ENCODE measurements at regions not wholly inside any gene's neighbourhood (a gene's known extent, or its start where the extent isn't known, plus 50 kb on each side); places are given as distances from the start of the nearest gene placed in this dataset.
A peak's percentile ranks its signal among the peaks of the same experiment; 100 is the strongest.

DNA sequence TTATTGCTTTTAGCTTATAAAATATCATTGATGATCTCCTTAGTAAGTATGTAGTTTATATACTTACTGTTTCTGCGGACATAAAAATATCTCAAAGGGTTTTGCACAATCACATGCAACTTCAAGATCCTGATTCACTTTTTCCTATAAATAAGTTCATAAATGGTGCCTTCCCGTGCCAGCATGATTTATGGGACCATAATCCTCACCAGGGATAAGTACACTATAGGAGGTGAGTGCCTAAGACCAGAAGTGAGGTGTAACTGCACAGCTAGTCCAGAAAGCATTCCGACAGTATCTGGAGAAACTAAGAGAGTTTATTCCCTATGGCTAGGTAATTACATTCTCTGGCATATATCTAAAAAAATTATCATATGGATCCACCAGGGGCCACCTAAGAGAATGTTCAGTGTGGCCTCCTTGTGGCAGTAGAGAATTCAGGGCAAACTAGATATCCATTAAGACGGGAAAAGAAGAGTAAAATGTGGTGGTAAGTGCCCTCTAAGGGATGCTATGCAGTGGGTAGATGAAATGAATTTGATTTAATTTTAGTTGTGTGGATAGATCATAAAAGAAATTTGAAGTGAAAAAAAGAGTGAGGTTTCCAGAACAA, 402.5 kb upstream of the SLC24A2 start:
- DNase-seq = no peak

DNA sequence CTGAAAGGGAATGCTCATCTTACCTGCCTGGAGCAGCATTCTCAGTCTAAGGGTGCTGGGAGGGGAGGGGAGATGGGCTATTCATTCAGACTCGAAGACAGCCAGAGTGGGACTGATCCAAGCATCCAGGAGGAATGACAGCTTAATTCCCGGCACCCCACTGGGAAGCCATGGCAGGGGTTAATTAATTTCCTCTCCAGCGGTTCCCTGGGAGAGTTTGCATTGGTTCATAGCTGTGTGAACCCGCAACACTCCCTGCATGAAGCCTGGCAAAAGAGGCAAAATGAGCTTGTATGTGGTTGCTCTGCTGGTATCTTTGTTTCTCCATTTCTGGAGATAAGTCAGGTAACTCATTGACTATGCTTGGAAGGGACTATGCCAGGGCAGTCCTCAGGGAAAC, 401.0 kb upstream of the SLC24A2 start:
- no peak for DNase-seq

DNA sequence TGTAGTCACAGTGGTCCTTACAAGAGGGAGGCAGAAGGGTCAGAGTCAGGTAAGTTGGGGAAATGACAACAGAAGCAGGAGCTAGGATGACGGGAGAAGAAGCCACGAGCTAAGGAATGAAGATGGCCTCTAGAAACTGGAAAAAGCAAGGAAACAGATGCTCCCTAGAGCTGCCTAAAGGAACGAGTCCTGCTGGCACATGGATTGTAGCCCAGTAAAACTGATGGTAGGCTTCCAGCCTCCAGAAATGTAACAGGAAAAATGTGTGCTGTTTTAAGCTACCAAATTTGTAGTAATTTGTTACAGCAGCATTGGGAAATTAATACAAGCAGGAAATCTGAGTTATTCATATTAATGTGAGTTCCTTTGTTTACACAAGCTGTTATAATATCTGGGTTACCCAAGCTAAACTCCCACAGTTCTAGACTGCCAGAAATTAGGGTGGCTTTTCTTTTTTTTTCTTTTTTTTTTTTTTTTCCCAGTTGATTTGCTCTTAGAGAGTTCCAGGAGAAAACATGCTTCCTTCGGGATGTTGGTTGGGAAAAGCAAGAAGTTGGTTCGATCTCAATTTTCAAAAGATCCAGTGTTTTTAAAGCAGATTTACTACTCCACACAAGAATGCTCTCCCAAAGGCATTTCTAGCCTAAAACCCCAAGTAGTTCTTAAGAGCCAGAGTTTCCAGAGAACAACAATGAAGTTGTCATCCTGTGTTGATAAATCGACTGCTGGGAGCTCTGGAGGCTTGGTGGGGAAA, 400.0 kb upstream of the SLC24A2 start:
- no peak for DNase-seq

DNA sequence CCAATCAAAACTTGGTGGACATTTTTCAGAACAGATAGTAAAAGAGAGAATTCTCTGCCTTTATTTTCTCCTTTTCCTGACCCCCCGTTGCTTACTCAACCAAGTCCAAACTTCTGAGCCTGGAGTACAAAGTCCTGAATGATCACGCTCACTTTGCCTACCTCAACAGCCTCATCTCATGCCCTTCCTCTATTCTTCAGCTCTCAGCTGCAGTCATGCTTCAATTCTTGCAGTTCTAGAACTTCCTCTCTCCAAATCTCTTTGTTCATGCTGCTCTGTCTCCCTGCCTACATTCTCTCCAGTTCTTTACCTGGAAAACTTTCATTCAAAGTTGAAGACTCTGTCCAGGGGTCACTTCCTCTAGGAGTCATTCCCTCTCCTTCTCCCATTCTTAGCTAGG, 398.5 kb upstream of the SLC24A2 start:
- DNase-seq = no peak

DNA sequence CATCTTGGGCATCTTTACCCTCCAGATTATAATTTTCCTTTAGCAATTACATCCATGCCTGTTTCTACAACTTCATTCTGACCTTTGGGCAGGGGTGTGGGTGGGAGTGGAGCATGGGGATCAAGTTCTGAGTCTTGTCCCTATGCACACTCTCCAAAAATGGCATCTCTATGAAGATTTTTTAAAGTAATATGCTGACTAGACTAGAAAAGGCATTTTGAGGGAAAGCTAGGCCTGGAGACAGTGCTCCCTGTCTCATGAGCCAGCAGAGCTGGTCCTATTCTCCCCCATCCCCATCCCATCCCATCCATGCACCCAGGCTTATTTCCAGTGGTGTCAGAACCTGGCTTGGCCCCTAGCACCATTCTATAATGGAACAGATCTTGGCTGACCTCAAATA, 398.0 kb upstream of the SLC24A2 start:
- DNase-seq = no peak

DNA sequence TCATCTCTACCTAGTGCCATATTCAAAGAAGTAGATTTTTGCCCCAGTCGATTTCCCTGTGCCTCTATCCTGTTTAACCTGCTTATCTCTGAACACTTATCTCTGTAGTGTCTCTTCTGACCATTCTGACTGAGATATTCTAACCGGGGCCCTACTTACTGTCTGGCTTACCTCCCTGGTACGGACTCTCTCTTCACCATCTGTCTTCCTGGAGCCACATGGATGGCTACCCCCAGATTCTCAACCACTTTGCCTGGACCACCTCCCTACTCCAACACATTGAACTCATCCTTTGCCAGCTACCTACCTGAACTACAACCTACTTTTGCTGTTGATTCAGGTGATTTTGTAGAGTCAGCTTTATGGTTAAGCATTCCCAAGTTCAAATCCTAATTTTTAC, 397.4 kb upstream of the SLC24A2 start:
- no peak for DNase-seq

DNA sequence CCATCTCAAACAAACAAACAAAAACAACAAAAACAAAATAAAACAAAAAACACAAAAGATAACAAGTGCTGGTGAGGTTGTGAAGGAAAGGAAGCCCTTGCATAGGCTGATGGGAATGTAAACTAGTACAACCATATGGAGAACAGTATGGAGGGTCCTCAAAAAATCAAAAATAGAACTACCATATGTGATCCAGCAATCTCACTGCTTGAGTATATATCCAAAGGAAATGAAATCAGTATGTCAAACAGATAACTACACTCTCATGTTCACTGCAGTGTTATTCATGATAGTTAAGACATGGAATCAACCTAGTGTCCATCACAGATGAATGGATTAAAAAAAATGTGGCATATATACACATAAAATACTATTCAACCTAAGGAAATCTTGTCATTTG, 395.7 kb upstream of the SLC24A2 start:
- DNase-seq = no peak

DNA sequence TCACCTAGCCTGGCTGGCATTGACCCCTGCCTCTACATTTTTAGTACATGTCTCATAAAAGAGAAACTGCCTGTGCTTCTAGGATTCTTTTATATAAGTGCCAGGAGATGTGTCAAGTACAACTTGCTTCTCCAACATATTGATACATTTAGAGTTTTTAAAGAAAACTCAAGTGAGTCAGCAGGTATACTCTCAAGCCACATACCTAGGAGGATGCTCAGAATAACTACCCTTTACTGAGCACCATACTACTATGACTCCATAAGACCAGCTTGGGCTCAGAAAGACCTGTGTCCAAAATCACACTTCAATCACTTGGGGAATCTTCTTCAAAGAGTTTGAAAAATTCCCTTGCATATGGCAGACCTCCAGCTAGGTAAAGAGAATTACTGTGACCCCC, 389.8 kb upstream of the SLC24A2 start:
- no peak for DNase-seq

DNA sequence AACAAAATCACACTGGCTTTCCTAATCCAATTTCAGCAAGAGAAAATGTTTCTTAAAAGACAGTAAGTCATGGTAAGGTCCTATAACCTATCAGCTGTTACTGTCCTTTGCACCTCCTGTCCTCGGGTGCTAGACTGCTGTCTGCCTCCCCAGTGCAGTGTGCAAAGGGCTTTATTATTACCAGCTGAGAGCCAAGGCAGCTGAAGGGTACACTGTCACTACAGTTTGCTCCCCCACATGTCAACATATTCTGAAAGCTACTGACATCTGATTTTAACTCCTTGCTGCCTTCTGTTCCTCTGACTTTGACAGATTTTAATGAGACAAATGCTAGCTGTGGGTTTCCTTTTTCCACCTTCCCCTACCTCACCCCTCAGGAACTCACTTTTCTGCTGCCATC, 389.4 kb upstream of the SLC24A2 start:
- DNase-seq = no peak

DNA sequence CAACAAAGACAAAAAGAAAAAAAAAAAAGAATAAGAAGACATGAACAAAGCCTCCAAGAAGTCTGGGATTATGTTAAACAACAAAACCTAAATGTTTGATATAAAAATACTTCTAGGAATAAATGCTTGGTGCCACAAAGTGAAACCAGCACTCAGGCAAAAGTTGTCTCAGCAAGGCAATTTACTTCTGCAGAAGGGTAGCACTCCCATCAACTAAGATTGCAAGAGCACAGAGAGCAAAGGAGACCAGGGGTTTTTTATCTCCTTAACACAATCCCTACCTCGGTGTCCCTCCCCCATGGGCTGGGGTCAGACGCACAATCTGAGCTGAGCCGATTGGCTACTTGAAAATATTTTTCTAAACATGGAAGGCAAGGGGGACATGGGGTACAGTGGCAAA, 381.3 kb upstream of the SLC24A2 start:
- DNase-seq = no peak

DNA sequence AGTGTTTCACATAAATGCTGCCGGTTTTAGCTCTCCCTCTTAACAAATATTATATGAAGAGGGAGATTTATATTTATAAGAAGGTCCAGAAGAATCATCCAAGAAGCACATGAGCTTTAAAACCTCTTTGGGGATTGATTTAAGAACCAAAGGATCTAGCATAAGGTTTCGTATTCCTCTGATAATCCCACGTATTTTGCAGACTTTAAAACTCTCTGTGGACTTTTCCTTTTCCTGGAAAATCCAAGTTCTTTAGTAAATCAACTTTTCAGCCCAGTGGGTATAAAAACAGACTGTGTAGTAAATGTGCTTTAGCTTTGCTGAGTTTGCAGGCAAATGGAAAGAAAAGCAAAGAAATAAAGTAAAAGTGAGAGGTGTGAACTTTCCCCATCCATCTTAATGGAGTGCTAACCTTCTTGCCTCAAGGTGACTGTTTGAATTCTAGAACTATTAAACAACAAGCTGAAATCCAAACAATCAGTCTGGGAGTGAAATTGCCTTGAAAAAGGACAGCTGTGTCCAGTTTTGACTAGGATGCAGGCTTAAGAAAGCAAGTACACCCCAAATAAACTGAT, 363.4 kb upstream of the SLC24A2 start:
- no peak for DNase-seq

DNA sequence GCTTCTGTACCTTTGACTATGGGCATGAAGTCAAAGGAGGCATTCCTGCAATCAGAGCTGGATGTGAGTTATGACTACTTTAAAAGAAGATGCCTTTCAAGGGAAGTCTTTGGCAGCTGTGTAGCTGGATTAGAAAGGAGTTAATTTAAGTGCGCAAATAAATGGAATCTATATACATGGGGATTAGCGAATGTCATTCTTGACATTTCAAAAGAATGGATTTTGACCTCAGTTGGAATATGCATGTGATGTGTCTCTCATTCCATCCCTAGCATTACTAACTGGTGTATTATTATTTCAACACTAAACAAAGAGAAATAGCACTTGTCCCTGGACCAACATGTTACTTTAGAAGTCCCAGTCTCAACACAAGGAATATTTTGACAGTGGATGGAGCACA, 359.6 kb upstream of the SLC24A2 start:
- no peak for DNase-seq

DNA sequence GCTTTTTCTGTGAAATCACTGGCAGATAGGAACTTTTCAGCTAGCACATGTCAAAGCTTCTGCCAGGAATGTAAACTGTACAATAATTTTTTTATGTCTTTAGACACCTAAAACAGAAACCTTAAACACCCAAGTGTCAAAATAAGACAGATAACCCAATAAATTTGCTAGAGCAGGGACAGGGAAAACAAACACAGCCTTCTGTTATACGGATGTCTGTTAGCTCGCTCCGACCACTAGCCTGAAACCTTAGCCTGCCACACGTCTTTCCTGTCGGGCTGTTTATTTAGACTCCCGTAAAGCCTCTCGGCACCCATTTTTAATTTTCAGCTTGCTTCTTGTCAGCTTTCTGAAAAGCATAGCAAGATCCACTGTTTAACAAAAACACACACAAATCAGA, 355.4 kb upstream of the SLC24A2 start:
- DNase-seq = no peak

DNA sequence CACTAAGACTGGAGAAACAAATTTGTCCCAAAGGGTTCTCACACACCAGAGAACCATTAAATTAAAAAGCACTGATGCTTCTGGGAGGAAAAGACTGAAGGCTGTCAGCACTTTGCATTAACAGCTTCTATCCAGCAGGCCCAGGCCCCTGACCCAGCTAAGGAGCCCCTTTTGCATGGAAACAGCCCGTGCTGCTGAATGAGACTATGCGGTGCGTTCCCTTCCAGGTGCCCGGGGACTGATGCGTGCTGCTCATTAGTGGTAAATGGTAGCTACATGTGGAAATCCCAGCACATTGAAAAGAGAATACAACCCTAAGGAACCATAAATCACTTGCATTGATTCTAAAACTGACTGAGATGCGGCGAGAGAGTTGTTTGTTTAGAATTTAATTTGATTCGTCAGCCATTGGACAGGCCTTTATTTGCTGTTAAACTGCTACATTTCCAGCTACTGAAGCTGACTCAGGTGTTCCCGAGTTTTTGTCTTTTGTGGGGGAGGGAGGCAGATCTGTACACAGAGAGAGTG, 351.0 kb upstream of the SLC24A2 start:
- peak; percentile 55 for DNase-seq

DNA sequence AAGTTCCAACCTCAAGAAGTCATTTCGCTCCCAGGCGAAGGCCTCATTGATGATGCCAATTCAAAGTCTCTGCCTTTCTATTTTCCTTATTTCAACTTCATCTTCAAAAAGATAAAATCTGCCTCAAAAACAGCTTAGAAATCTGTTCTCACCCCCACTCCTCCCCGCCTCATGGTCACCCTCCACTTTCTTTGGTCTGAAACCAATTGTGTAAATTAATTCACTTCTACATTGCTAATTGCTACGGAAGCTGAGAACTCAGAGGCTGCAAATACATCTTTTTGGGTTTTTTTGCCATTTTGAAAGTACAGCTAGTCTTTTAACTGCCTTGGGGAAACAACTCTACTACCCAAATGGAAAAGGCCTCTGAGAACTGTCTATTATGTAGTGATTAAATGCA, 350.0 kb upstream of the SLC24A2 start:
- DNase-seq = no peak

DNA sequence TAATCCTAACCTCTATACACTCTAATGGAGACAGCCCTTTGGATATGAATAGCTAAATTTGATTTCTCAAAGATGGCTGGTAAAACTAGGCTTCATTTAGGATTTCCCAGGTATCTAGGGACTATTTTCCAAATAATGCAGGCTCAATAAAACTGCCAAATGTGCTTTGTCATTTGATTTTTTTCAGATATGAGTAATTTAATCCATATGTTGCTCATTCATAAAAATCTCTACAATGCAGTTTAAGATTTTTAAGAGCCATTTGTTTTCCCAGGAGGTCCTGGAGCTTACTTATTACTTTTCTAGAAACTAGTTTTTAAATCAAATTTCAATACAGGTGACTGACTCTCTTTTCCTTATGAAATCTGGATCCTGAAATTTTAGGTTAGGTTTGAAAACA, 349.3 kb upstream of the SLC24A2 start:
- no peak for DNase-seq

DNA sequence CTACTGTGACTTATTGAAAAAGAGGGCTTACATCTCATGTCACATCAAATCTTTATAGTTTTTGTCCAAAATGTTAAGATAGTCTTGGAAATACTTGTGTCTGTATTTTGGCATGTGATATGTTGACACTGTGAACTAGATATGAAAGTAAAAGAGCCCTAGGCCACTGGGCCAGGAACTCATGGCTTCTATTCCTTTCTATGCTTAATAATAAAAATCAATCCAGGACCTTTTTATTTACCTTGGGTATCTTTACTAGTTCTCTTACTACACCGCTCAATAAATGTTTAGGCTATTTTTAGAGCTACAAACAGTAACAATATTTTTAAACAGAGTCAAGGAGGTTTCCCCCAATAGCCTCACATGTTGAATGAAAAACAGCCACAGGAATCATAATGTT, 348.6 kb upstream of the SLC24A2 start:
- no peak for DNase-seq

DNA sequence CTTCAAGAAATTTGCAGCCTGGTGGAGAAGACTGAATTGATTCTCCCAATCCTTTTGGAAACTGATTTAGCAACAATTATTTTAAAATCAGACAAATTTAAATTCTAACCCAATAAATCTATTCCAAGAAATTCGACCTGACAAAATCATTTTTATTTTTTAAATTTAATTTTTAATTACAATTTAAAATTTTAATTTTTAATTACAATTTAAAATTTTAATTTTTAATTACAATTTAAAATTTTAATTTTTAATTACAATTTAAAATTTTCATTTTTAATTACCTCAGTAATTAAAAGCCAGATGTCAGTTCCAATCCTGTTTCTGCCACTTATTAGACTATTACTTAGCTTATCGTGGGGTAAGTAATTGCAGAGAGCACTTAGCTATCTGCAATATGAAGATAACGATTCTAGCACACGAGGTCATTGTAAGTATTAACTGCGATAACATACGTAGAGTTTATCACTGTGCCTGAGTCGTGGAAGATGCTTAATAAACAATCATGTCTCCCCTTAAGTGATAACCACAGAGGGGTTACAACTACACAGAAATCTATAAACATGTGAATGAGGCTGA, 346.4 kb upstream of the SLC24A2 start:
- no peak for DNase-seq

DNA sequence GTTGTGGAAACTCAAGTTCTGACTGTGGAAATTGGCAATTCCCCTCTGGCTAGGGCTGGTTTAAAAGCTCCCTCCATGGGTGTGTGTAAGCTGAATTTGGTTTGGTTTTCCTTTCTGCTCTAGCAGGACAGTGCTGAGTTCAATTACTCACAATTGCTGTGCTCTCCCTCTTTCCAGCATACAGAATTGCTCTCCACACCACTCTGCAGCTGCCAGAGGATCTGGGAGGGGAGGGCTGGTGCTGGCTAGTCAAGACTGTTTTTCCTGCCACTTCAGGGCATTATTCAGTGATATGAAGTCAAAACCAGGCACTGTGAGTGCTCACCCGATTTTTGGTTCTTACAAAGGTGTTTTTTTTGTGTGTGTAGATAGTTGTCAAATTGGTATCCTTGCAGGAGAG, 336.9 kb upstream of the SLC24A2 start:
- DNase-seq = peak; percentile 26

DNA sequence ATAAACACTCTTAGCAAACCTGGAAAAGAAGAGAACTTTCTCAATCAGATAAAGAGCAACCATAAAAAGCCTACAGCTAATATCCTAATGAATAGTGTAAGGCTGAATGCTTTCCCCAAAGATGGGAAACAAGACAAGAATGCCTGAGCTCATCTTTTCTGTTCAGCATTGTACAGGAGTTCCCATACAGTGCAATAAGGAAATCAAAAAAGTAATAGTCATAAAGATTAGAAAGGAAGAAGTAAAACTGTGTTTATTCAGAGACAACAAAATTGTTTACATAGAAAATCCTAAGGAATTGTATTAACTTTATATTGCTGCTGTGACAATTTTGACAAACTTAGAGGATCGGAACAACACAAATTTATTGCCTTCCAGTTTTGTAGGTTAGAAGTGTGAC, 330.7 kb upstream of the SLC24A2 start:
- no peak for DNase-seq

DNA sequence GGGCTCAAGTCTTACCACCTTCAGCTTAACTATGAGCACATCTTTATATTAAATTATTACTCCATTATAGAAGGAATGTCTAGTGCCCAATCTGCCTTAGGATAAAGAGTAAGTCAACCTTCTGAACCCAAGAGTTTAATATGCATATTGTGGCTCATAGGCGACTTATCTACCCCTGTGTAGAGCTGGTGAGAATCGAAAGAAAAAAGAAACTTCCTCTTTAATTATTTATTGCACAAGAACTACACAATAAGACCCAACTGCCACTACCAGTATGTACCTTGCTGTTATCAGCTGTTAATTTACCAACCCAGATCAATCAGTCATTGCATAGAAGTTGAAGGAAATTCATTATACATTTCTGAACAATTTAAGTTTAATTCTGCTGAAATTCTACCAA, 329.1 kb upstream of the SLC24A2 start:
- no peak for DNase-seq

DNA sequence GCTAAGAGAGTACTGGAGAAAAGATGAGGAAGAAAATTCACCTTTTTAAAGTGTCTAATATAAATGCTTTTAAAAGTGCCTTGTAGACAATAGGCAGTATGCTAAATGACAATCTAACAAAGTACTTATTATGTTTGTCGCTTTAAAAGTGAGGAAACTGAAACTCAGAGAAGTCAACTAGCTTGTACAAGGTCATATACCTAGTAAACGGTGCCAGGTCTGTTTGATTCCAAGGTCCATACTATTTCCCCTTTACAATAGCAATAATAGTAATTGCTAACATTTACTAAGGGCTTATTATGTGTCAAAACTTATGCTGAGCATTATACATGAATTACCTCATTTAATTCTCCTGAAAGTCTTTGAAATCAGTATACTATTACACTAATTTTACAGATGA, 328.6 kb upstream of the SLC24A2 start:
- no peak for DNase-seq

DNA sequence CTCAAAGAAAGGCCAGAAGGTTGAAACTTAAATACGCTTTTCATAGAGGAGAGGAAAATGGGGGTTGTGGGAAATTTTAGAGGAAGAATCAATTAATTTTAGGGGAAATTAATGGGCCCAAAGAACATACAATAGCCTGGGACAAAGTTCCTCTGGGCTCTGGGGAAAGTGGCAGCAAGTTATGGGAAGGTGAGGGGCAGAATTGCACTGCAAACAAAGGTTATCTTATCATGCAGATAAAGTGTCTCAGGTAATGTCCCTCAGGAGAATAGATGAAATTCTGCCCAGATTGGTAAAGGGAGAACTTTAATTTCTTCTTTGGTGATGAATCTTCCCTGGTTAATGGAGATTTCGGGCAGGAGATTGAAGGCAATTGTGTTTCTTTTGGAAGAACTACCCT, 326.1 kb upstream of the SLC24A2 start:
- DNase-seq = no peak

DNA sequence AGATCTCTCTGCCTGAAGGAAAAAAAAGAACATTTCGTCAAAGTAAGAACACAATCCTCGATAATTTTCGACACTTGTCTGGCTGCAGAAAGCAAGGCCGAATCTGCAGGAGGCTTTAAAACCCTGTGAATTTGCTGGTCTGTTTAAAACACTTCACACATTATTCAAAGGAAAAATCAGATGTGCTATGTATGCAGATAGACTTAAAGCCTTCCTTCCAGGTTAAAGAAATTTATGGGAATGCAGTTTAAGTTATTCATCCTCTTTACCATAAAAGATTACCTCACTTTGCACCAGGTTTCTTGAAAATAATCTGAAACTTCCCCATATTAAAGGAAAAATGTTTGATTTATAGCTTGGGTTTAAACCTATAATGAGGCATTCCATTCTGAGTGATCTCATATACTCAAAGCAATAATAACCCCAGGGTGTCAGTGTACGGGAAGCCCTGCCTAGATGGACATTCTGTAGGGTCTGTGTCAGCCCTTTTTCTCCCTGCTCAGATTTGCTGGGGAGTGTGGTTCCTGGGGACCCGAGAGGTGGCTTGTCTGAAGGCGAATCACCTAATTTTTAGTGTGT, 323.5 kb upstream of the SLC24A2 start:
- no peak for DNase-seq

All from NCI-H345 (cell line).